Activated CD8-positive, alpha-beta memory T cell treated with anti-CD3 and anti-CD28 coated beads for 24 hours (primary cell): ENCODE measurements at regions not wholly inside any gene's neighbourhood (a gene's known extent, or its start where the extent isn't known, plus 50 kb on each side); places are given as distances from the start of the nearest gene placed in this dataset.

Experiments
- DNase-seq: peaks from one replicate; pipeline ENCODE4 v3.0.0-alpha.2; 2020

DNA sequence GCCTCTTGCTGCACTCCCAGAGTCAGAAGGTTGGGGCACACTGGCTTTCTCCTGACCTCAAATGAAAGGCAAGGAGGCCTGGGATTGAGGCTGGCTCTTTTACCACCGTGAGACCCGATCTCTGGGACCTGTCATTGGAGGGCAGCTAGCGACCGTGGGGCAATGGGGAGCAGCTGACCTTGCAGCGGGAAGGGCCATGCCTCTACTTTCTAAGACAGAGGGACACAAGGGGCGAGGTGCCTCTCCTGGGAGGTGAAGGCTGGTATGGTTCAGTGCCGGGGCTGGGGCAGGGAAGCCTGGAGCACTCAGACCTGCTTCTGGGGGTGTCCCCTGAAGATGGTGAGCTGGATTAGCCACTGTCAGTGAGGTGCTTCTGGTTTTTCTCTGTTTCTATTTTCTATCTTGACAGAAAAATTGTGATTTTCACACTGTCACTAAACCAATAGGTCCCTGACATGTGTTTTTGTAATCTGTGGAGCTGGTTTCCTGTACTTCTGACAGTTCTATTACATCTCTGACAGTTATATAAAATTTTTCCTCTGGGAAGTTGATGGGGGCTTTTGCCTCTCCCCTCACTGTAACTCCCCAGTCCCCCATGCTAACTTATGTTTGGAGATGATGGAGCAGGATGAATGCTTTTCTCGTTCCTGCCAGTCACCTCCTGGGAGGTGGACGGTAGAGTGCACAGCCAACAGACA is 340.8 kb downstream of the RPS24 start:
- DNase-seq = no peak

DNA sequence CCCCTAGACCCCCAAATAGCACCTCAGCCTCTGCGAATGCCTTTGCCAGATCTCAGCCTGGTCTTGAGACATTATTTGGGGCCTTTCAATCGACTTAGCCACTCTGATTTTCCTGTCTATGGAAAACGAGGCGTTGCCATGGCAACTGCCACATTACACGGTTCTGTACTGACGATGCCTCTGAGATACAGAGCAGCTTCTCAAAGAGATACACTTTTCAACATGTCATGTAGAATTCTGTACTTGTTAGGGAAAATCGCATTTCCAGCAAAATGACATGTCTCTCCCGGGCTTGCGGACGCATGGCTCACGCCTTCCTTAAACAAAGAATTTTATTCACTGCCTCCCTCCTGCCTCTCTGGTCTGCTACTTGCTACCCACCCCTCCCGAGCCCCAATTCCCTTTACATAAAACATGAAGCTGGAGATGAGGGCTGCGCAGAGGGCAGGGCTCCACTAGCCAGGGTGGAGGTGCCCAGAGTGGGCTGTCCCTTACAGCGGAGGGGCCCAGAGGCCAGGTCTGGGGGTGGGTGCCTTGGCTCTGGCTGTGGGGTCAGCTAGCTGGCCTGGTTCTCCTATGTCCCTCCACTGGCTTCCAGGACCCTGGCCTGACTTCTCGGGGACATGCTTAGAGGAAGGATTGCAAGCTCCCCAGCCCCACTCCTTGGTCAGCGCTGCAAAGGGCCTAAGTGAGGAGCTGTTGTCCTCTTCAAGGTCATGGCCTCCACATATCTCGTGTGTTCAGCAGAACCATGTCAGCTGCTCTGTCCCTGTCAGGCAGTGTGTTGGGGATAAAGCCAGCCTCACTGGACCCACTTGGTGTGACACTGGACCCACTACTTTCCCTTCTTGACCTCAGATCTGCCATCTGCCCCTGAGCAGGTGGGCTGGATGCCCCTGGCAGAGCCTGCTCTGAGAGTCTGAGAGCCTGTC is 342.5 kb downstream of the RPS24 start:
- no peak for DNase-seq

DNA sequence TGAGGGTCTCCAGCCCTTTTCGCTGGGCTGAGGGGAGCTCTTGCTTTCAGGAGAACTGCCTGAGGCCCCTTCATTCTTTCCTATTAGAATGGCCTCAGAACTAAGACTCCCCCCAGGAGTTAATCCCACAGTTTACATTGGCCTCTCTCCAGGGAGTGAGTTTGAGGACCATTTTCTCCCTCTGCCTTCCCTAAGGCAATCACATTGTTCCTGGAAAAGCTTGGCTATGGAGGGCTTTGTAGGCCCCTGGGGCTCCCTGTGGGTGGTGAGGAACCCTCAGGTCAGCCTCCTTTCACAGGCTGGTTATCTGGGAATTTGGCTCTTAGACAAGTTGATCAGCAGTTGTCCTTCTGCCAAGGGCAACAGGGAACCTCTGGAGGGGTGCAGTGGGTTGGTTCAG is 343.7 kb downstream of the RPS24 start:
- no peak for DNase-seq

DNA sequence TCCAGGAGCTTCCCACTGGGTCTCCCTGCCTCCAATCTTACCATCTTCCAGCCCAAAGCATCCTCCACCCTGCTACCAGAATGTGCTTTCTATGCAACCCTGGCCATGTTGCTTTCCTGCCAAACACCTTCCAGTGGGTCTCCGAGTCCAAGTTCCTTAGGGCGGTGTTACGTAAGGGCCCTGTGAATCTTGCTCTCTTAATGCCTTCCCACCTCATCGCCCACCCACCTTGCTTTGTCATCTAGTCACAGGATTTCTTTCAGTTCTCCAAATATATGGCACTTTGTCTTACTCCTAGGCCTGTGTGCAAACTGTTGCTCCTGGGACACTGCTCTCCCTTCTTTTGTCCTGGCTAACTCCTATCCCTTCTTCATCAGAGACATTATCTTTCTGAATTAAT is 344.5 kb downstream of the RPS24 start:
- DNase-seq = no peak

DNA sequence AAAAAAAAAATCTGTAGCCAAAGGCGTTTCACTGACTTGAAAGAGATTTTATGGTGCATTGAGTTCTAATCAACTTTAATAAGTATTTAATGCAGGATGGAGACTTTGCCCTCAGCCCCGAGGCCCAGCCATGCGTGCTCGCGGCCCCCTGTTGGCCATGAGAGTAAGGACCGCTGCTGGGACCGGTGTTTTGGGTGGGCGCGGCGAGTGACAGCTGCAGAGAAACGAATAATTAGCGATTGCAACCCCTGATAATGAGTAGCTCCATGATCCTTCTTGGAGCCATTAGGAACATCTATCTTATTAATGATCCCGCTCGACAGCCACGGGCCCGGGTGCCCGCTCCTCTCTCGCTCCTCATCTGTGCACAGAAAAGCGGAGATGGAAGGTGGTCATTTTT is 347.4 kb downstream of the RPS24 start:
- DNase-seq = no peak

DNA sequence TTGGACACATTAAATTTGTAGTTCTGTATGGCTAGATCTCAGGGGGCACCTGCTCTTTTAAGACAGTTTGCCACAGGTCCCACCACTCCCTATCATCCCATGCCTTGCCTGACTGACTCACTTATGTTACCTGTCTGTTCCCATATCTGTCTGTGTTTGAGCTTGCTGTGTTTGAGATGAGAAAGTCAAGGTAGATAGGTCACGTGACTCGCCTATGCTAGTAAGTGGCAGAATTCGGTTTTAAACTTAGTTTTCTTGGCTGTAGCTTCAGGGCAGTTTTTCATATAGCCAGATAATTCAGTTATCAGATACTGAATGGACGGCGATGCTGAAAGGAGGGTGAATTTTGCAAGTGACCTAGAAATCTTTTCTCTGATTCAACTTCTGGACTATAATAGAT is 348.4 kb downstream of the RPS24 start:
- no peak for DNase-seq

DNA sequence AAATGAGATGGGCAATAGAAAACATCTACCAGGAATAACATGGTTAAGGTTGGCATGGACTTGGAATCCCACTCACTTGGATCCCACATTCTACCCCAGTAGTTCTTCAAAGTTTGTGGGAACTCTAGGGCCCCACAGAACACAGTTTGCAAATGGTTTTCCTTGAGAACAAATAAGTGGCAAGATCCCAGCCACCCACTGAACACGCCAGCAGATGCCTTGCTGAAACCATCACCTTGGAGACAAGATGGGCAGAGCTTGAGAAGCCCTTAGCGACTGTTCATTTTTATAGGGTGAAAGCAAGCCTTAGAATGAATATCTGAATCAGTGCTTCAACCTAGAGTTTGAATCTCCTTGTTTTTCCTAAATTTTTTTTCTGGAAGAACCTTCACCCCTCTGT is 349.1 kb downstream of the RPS24 start:
- no peak for DNase-seq

DNA sequence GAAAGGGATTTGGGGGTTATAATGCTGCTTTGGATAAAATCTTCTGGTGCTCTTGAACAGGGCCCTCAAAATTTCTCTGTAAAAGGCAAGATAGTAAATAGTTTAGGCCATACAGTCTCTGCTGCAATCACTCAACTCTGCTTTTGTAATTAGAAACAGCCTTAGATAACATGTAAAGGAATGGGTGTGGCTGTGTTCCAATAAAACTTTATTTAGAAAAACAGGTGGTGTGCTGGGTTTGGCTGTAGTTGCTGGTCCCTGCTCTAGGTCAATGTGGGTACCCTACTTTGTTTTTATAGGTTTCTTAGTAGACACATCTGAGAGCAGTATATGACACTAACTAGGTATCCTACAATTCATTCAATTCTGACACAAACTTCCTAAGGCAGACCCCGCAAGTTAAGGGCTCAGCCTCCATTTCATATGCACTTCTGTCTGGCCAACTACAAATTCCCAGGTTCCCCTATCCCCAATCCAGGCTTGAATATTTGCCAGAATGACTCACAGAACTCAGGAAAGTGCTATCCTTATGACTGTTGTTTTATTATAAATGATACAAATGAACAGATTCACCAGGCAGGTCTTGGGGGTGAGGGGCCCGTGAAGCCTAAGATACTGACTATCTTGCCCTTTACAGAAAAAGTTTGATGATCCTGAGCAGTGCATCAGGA is 349.9 kb downstream of the RPS24 start:
- no peak for DNase-seq

DNA sequence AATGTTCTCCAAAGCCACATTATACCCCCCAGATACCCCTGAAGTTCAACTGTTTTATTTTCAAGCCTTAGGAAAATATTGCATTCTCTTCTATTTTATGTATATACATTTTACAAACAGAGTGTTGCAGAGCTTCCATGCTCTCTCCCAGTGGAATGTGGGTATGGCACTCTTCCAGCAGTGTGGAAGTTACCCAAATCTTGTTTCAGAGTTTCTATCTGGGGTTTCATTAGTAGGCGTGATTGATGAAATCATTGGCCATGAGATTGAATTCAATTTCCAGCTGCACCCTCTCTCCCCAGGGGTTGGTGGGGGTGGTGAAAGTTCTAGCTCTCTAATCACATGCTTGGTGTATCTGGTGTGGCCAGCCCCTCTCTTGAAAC is 350.4 kb downstream of the RPS24 start:
- DNase-seq = no peak

DNA sequence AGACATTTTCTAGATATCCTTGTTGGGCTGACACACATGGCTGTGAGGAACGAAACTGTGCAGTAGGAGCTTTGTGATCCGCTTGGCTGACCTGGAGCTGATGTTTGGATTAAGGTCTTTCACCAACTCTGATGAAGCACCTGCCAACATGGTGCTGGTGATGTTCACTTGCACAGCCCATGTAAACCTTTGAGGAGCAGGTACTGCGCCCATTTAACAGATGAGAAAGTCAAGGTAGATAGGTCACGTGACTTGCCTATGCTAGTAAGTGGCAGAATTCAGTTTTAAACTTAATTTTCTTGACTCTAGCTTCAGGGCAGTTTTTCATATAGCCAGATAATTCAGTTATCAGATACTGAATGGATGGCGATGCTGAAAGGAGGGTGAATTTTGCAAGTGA is 351.9 kb downstream of the RPS24 start:
- DNase-seq = no peak

DNA sequence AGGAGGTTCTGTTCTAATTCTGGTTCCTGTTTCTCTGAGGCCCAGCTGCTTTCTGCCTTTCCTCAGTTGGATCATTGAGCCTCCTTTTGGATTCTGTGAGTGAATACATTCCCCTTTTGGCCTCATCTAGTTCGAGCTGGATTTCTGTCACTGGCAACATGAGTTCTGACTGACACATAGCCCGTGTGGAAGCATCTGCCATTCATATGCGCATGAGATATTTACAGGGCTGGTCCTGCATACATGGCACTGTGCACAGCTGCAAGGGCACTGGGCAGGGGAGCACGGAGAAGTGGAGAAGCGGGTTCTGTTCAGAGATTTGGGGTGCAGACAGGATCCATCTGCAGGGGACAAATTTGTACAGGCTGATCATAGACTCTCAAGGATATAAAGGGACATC is 352.8 kb downstream of the RPS24 start:
- no peak for DNase-seq

DNA sequence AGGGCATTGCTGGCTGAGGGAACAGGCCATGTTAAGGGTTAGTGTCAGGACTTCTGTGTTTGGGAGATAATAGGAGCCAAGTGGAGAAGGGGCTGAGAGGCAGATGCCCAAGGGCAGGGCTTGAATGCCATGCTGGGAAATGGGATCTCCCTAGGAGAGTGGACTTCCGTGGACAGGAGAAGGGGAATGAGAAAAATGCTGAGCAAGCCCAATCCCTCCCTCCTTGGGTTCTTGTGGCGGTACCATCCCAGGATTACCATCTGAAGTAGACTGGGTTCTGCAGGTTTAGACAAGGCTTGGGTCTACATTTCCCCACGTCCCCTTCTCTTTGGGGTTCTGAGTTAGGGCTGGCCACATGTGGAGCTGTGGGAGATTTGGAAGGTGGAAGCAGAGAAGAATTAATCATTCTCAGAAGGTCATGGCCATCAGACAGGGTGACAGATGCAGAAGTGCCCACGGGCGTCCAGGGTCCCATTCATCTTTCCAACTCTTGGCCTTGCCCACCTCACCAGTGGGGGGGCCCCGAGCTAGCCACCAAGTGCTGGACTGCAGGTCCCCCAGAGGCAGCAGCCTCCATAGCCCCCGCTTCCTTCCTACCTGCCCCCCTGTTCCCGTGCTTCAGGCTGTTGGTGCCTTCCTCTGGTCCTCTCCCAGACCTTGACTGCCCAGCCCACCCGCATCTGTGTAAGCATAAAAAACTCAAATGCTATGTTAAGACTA is 354.8 kb downstream of the RPS24 start:
- no peak for DNase-seq

DNA sequence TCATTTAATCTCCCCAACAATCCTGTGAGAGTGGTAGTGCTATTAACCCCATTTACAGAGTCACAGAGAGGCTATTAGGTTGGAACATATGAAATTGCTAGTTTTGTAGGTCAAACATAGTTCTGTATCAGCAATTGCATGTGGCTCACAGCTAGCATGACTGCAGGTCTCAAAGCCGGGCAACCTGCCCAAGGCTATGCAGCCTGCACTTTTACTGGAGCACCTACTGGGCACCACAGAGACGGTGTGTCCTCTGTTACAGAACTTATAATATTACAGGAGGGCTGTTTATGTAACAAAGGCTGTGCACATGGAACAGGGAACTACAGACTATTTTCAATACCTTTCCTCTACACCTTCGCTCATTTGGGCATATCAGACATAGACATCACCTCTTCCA is 355.8 kb downstream of the RPS24 start:
- DNase-seq = no peak

DNA sequence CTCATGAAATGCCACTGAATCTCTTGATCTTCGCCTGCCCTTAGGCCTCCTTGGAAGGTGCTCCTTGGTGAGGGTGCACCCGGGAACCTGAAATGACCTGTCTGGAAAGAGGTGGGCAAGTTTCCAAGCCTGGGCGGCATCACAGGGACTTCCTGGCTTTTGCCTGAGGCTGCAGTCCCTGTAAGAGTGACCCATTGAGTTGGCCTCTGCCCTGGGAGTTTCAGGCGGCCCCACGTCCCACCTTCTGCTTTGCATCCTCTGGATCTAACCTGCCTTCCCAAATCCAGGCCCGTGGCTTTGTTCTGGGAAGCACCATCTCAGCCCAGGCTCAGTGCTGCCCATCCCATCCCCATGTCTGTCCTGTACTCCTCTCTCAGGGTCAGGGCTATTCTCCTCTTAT is 356.4 kb downstream of the RPS24 start:
- no peak for DNase-seq

DNA sequence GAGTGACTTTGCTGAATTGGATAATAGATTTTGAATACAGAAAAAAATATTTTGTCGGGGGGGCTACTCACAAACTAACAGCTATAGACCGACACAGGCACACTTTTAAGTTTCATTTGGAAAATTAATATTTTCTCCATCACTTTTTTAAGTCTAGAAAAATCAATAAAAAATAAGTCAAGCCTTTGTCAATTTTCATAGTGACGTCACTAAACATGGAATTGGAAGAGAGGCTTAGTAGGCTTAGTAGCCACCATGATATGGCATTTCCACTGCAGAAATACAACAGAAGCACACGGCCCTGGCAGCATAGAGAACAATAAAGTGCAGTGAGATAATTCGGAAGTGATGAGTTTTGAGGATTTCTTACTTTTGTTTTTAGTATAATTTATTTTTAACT is 357.2 kb downstream of the RPS24 start:
- DNase-seq = no peak

DNA sequence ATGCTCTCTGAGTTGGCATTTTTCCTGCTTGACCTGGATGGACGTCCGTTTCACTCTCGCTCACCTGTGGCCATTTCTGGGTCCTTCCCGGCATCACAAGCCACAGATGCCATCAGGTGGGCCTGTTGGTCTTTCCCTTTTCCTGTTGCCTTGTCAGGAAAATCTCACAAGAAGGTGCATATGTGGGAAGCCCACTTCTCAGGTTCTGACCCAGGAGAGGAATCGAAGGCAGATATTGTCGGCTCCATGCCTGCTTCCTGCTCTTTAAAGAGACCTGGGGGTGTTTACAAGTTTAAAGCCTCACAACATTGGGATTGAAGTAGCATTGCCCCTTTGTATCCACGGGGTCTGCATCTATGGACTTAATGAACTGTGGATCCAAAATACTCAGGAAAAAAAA is 357.9 kb downstream of the RPS24 start:
- no peak for DNase-seq

DNA sequence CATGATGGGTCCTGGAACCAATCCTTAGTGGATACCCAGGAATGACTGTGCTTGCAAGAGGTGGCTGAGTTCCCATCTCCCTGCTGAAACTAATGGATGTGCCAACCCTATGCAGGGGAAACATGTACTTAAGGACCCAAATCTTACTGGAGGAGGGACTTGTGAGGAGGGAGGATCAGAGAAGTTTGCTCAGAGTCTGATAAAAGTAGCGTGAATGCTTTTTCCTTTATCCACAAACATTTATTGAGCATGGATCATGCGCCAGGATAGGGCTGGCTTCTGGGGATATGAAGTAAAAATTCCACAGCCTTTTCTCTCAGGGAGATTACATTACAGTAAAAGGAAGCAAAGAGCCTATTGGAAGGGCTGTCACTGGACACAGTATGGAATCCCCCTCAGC is 358.5 kb downstream of the RPS24 start:
- DNase-seq = no peak

DNA sequence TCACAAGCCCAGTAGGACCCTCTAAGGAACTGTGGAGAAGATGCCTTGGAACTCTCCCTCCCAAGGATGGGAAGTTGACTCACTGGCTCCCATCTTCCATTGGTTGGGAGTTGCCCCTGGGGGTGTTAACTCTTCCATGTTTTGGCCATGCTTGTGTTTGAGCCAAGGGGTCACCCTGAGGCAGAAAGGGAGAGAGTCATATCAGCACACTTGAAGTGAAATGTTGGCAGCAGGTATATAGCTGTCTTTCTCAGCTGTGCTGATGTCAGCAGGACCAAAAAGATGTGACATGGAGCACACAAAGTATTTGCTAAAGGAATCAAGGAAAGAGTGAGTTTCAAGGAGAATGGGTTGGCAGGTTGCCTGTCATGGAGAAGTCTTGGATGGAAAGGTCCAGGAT is 359.4 kb downstream of the RPS24 start:
- no peak for DNase-seq

DNA sequence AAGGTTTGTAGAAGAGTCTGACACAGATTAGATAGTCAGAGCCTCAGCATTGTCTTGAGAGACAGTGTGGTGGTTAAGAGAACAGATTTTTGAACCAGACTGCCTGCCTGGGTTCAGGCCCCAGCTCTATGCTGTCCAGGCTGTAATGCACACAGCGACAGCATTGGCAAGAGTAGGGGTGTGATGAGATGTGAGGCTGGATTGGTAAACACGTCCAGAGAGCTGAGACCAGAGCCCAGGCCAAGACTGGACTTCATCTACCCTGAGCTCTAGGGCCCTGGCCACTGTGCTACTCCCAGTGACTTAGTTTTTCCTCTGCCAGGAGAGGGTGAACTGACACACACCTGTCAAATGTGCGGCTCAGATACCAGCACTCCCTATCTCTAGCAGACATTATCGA is 360.4 kb downstream of the RPS24 start:
- no peak for DNase-seq

DNA sequence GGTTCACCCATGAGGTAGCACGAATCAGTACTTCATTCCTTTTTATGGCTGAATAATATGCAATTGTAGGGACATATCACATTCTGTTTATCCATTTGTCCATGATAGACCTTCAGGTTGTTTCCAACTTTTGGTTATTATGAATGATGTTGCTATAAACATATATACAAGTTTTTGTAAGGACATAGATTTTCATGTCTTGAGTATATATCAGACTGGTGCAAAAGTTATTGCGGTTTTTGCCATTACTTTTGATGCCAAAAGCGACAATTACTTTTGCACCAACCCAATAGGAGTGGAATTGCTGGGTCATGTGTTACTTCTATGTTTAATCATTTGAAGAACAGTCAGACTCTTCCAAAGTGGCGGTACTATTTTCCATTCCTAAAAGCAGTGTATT is 361.5 kb downstream of the RPS24 start:
- DNase-seq = no peak

DNA sequence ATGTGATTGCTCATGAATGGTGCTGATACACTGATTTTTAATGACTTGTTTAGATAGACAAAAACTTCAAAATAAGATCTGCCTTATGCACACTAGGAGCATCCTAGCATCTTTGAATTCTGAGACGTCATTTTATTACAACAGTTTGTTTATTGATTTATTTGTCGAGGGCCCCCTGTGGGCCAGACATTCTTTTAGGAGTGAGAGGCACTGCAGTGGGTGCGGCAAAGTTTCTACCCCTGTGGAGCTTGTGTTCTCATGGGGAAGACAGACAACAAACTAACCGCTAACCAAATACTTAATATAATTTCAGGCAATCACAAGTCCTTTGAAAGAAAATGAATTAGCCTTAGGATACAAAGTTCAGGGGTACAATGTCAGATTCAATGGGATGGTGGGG is 363.1 kb downstream of the RPS24 start:
- DNase-seq = no peak

DNA sequence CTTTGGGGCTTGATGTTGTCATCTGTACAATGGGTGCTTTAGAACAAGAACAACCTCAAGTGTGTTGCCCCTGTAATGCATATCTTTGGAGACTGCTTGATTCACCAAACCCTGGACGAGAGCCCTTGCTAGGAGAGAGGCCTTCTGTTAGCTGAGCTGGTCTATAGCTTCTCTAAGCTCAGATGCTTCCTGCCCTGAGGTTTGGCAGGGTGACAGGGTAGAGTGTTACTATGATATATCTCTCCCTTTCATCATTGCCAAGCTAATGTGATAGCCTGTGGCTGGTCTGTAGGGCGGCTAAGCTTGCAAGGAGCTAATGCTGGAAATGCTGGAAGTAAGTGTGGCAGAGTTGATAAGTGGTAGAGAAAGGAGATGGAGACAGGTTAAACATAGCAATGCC is 364.1 kb downstream of the RPS24 start:
- no peak for DNase-seq

DNA sequence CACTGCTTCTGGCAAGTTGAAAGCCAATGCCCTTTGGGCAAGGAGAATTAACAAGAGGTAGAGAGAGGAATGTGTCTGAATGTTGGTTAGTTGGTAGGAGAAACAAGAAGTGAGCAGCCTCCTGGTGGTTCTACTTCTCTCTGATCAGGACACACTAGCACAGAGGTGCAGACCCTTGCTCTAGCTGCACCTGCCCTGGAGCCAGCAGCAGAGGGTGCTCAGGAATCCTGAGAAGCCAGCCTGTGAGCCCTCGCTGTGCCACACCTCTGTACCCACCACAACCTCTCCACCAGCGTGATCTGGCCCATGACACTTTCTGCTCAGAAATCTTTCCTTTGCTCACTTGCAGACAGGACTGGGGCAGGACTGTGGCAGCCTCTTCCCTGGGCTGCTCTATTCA is 364.7 kb downstream of the RPS24 start:
- no peak for DNase-seq
